Type B pancreatic cell (in vitro differentiated cells): ENCODE measurements at regions not wholly inside any gene's neighbourhood (a gene's known extent, or its start where the extent isn't known, plus 50 kb on each side); places are given as distances from the start of the nearest gene placed in this dataset.
"Not testable (repeated sequence)": the region's sequence is repeated elsewhere in the genome, so short reads cannot be mapped to it uniquely, and the experiment has no call there.

Experiments used
- DNase-seq: peaks from one replicate; pipeline ENCODE4 v3.0.0; 2021; ENCODE audit warnings: mixed read lengths; ENCODE audit not compliant: unreplicated experiment; ENCODE audit errors: extremely low spot score
- H3K27ac Mint-ChIP-seq: 2 replicates; pipeline ENCODE4 v1.8.0; 2021; ENCODE audit warnings: mild to moderate bottlenecking, mixed read lengths
- H3K27me3 Mint-ChIP-seq: 2 replicates; pipeline ENCODE4 v1.8.0; 2021; ENCODE audit warnings: mixed read lengths
- H3K36me3 Mint-ChIP-seq: 2 replicates; pipeline ENCODE4 v1.8.0; 2021; ENCODE audit warnings: mixed read lengths
- H3K4me1 Mint-ChIP-seq: one replicate; pipeline ENCODE4 v1.8.0; 2021; ENCODE audit warnings: mixed read lengths; ENCODE audit not compliant: unreplicated experiment
- H3K4me3 Mint-ChIP-seq: 2 replicates; pipeline ENCODE4 v1.8.0; 2021; ENCODE audit warnings: mild to moderate bottlenecking, mixed read lengths
- H3K9me3 Mint-ChIP-seq: 2 replicates; pipeline ENCODE4 v1.8.0; 2021; ENCODE audit warnings: mixed read lengths
- TF ChIP-seq, protein P1 (sequence below): fragments of 200-600 bp; sonication (generic); conservative IDR thresholded peaks from 2 replicates; pipeline ENCODE4 v1.5.0; 2021; ENCODE audit warnings: antibody characterized with exemption, mild to moderate bottlenecking

DNA sequence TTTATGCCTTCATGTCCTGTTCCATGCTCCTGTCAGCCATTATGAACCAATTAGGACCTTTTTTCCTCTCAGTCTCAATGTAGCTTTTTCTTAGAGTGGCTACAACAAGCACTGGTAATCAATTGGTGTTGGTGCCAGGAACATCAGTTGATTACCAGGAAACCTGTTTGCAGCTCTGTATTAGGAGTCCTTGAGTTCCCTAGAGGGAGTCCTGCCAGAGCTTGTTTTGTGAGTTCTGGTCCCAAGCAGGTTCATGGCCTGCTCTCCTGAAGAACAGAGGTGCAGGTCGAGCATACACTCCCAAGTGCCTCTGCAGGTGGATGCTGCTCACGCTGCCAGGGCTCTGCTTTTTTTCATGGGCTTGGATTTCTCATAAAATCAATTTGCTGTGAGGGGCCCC is 137.9 kb upstream of the PRR23C start:
- H3K27ac Mint-ChIP-seq: no peak overlapping the region
- peaks cover 12% of the 10 kb centered on the region for H3K4me1 Mint-ChIP-seq
- TF ChIP-seq, protein P1, sequence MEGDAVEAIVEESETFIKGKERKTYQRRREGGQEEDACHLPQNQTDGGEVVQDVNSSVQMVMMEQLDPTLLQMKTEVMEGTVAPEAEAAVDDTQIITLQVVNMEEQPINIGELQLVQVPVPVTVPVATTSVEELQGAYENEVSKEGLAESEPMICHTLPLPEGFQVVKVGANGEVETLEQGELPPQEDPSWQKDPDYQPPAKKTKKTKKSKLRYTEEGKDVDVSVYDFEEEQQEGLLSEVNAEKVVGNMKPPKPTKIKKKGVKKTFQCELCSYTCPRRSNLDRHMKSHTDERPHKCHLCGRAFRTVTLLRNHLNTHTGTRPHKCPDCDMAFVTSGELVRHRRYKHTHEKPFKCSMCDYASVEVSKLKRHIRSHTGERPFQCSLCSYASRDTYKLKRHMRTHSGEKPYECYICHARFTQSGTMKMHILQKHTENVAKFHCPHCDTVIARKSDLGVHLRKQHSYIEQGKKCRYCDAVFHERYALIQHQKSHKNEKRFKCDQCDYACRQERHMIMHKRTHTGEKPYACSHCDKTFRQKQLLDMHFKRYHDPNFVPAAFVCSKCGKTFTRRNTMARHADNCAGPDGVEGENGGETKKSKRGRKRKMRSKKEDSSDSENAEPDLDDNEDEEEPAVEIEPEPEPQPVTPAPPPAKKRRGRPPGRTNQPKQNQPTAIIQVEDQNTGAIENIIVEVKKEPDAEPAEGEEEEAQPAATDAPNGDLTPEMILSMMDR: no peak
- no peak overlapping the region for H3K4me3 Mint-ChIP-seq
- DNase-seq: no peak
- no peaks in the 10 kb centered on the region for H3K36me3 Mint-ChIP-seq
- H3K9me3 Mint-ChIP-seq: peaks cover 4% of the 10 kb centered on the region
- no peaks in the 10 kb centered on the region for H3K27me3 Mint-ChIP-seq

DNA sequence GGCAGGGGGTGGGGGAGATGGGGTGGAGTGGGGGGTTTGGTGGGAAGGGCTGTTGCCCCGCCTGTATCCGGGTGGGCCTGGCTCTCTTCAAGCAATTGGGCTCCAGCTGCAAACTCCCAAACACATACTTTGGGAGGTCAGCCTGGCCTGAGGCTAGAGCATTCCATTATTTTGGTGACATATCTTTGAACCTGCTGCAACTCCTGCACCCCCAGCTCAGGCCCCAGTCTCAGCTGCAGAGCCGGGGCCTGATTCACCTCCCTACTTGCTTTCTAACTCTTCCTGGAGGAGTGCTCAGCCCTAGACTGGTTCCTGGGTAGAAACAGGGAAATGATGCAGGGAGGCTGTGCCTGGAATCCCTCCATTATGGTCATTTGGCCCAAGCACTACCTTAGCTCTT is 140.8 kb upstream of the PRR23C start:
- Mint-ChIP-seq H3K4me1 (peaks cover 12% of the 10 kb centered on the region), H3K27me3 (no peaks in the 10 kb centered on the region), H3K9me3 (no peaks in the 10 kb centered on the region), H3K36me3 (no peaks in the 10 kb centered on the region), H3K4me3 (no peak overlapping the region), H3K27ac (no peak overlapping the region)
- TF ChIP-seq, protein P1: no peak
- no peak for DNase-seq

DNA sequence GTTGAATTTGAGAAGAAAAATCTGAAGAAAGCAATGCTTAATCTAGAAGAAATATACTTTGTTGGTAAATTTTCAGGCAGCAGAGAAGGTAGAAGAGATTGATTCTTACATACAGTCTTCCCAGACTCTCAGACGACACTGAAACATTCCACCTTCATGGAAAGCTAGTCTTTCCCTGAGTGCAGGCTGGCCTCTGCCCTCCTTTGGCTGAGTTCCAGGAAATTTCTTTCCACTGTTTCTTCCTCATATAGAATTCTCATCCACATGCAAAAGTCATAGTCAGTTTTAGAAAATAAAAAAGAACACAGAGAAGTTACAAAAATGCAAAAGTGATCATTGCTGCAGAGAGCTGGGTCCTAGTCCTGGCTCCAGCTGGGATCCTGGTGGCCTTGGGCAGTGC is 142.5 kb upstream of the PRR23C start:
- Mint-ChIP-seq H3K4me1 (peaks cover 12% of the 10 kb centered on the region), H3K27me3 (no peaks in the 10 kb centered on the region), H3K36me3 (no peaks in the 10 kb centered on the region), H3K9me3 (no peaks in the 10 kb centered on the region), H3K4me3 (no peak overlapping the region), H3K27ac (no peak overlapping the region)
- DNase-seq: no peak
- TF ChIP-seq, protein P1: no peak

DNA sequence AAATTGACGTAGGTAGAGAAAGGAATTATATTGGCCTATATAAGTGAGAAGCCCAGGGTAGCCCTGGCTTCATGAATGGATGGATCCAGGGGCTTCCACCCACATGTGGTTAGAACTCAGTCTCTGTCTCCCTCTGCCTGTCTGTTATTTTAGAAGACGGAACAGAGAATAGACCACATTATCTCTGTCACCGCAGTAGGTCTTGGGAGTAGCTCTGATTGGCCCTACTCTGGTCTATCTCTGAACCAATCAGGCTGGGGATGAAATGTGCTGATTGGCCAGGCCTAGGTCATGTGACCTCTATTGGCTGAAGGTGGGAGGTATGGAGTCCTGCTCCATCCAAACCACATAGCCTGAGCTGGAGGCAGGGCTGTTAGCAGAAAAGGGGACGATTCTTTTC is 143.0 kb upstream of the PRR23C start:
- no peak overlapping the region for H3K27ac Mint-ChIP-seq

DNA sequence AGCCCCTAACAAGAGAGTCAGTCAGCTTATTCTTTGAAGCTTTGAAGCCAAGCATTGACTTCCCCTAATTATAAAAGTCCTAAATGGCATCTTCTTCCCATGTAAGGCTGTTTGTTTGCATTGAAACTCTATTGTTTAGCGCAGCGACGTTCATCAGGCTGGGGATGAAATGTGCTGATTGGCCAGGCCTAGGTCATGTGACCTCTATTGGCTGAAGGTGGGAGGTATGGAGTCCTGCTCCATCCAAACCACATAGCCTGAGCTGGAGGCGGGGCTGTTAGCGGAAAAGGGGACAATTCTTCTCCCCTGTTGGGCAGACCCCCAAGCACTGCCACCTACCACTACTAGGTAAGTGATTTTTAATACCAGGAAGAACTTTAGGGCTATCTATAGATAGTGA is 145.3 kb upstream of the PRR23C start:
- no peak overlapping the region for H3K4me3 Mint-ChIP-seq
- no peak overlapping the region for H3K27ac Mint-ChIP-seq
- H3K9me3 Mint-ChIP-seq: no peaks in the 10 kb centered on the region
- peaks cover 12% of the 10 kb centered on the region for H3K4me1 Mint-ChIP-seq
- H3K27me3 Mint-ChIP-seq: peaks cover 1% of the 10 kb centered on the region
- H3K36me3 Mint-ChIP-seq: no peaks in the 10 kb centered on the region
- TF ChIP-seq, protein P1: no peak
- DNase-seq: no peak

More for the DNA sequence above, 143.0 kb upstream of the PRR23C start:
- no peak overlapping the region for H3K4me3 Mint-ChIP-seq
- H3K27me3 Mint-ChIP-seq: no peaks in the 10 kb centered on the region
- peaks cover 12% of the 10 kb centered on the region for H3K4me1 Mint-ChIP-seq
- H3K9me3 Mint-ChIP-seq: no peaks in the 10 kb centered on the region
- no peaks in the 10 kb centered on the region for H3K36me3 Mint-ChIP-seq
- TF ChIP-seq, protein P1: no peak
- no peak for DNase-seq

DNA sequence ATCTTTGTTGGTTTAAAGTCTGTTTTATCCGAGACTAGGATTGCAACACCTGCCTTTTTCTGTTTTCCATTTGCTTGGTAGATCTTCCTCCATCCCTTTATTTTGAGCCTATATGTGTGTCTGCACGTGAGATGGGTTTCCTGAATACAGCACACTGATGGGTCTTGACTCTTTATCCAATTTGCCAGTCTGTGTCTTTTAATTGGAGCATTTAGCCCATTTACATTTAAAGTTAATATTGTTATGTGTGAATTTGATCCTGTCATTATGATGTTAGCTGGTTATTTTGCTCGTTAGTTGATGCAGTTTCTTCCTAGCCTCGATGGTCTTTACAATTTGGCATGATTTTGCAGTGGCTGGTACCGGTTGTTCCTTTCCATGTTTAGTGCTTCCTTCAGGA is 149.4 kb upstream of the MRPS22 start:
- not testable (repeated sequence) for H3K36me3 Mint-ChIP-seq, H3K4me1 Mint-ChIP-seq, H3K9me3 Mint-ChIP-seq, H3K27ac Mint-ChIP-seq, DNase-seq, H3K4me3 Mint-ChIP-seq
- H3K27me3 Mint-ChIP-seq: peaks cover 11% of the 10 kb centered on the region

DNA sequence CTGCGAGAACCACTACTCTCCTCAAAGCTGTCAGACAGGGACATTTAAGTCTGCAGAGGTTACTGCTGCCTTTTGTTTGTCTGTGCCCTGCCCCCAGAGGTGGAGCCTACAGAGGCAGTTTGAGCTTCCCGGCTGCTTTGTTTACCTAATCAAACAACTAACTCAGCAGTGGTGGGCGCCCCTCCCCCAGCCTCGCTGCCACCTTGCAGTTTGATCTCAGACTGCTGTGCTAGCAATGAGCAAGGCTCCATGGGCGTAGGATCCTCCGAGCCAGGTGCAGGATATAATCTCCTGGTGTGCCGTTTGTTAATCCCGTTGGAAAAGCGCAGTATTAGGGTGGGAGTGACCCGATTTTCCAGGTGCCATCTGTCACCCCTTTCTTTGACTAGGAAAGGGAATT is 147.7 kb upstream of the MRPS22 start:
- H3K4me3 Mint-ChIP-seq, H3K9me3 Mint-ChIP-seq: not testable (repeated sequence)

More for the DNA sequence above, 147.7 kb upstream of the MRPS22 start:
- H3K27me3 Mint-ChIP-seq: peaks cover 14% of the 10 kb centered on the region
- H3K4me1 Mint-ChIP-seq, H3K36me3 Mint-ChIP-seq, H3K27ac Mint-ChIP-seq, DNase-seq: not testable (repeated sequence)
